WERI-Rb-1 (cell line): ENCODE measurements at regions not wholly inside any gene's neighbourhood (a gene's known extent, or its start where the extent isn't known, plus 50 kb on each side); places are given as distances from the start of the nearest gene placed in this dataset.

ENCODE experiments used
- DNase-seq: peaks from one replicate; pipeline ENCODE4 v3.0.0-alpha.2; 2020
- H3K27ac ChIP-seq: fragments of 250-450 bp; sonication (Bioruptor Pico); 2 replicates; pipeline ENCODE4 v1.5.1; 2020; ENCODE audit warnings: mild to moderate bottlenecking, moderate library complexity
- H3K27me3 ChIP-seq: fragments of 250-450 bp; sonication (Bioruptor Pico); 2 replicates; pipeline ENCODE4 v1.5.1; 2021; ENCODE audit warnings: mild to moderate bottlenecking, low read depth, moderate library complexity; ENCODE audit not compliant: insufficient read depth, severe bottlenecking
- H3K36me3 ChIP-seq: fragments of 250-450 bp; sonication (Bioruptor Pico); 2 replicates; pipeline ENCODE4 v1.5.1; 2020; ENCODE audit warnings: mild to moderate bottlenecking, moderate library complexity
- H3K4me3 ChIP-seq: 2 replicates; pipeline ENCODE4 v1.5.1; 2011; ENCODE audit warnings: low read depth, mild to moderate bottlenecking, control low read depth, low read length
- H3K9me3 ChIP-seq: fragments of 250-450 bp; sonication (Bioruptor Pico); 2 replicates; pipeline ENCODE4 v1.5.1; 2021; ENCODE audit warnings: mild to moderate bottlenecking, moderate library complexity; ENCODE audit not compliant: severe bottlenecking
- TF ChIP-seq, protein P1 (sequence below): IDR thresholded peaks from 2 replicates; pipeline ENCODE4 v1.5.1; 2011; ENCODE audit warnings: low read depth, mild to moderate bottlenecking, control low read depth, inconsistent platforms, low read length

DNA sequence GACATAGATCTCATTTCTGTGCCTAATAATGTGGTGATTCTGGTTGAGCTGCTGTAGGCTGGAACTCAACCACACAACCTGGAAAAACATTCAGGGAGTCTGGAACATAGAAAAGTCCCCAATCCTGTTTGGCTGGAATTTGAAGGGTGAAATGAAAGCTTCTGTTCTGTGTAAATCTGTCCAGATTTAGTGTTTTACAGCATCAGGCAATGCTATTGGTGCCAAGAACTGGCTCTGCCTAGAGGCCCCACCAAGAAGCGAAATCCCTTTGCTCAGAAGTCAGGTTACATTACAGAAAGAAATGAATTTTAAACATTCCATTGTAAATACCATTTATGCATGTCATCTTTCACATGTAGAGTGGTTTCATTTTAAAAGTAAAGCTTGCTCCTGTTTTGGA lies 56.3 kb downstream of the TMEM174 start:
- no peak overlapping the region for H3K4me3 ChIP-seq
- TF ChIP-seq, protein P1, sequence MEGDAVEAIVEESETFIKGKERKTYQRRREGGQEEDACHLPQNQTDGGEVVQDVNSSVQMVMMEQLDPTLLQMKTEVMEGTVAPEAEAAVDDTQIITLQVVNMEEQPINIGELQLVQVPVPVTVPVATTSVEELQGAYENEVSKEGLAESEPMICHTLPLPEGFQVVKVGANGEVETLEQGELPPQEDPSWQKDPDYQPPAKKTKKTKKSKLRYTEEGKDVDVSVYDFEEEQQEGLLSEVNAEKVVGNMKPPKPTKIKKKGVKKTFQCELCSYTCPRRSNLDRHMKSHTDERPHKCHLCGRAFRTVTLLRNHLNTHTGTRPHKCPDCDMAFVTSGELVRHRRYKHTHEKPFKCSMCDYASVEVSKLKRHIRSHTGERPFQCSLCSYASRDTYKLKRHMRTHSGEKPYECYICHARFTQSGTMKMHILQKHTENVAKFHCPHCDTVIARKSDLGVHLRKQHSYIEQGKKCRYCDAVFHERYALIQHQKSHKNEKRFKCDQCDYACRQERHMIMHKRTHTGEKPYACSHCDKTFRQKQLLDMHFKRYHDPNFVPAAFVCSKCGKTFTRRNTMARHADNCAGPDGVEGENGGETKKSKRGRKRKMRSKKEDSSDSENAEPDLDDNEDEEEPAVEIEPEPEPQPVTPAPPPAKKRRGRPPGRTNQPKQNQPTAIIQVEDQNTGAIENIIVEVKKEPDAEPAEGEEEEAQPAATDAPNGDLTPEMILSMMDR: no peak
- DNase-seq: no peak
- H3K36me3 ChIP-seq: no peaks in the 10 kb centered on the region
- no peaks in the 10 kb centered on the region for H3K9me3 ChIP-seq
- H3K27ac ChIP-seq: no peak overlapping the region
- no peaks in the 10 kb centered on the region for H3K27me3 ChIP-seq

DNA sequence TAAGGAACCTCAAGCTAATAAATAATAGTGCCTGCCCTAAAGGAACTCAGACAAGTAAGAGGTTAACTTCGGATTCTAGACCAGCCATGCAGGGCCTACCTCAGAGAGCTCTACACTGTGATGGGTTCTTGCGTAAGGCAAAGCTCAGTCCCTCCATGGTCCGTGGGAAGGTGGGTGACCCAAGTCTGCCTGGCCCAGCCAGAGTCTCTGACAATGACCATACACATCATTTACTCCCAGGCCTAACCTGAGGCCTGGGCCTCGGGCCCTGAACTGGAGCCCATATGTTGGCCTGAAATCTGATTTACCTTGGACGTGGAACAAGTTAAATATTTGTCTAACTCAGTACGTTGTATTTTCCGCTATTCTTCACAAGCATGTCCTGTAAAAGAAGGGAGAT lies 55.1 kb downstream of the TMEM174 start:
- TF ChIP-seq, protein P1: no peak
- DNase-seq: no peak
- H3K4me3 ChIP-seq: no peak overlapping the region
- no peaks in the 10 kb centered on the region for H3K36me3 ChIP-seq
- H3K27me3 ChIP-seq: no peaks in the 10 kb centered on the region
- H3K27ac ChIP-seq: no peak overlapping the region
- no peaks in the 10 kb centered on the region for H3K9me3 ChIP-seq
